GM08714 (cell line): ENCODE measurements at regions not wholly inside any gene's neighbourhood (a gene's known extent, or its start where the extent isn't known, plus 50 kb on each side); places are given as distances from the start of the nearest gene placed in this dataset.
"Not testable (repeated sequence)": the region's sequence is repeated elsewhere in the genome, so short reads cannot be mapped to it uniquely, and the experiment has no call there.

Experiments
- H3K4me3 ChIP-seq: fragments of 200-500 bp; sonication (Bioruptor generic); 2 replicates; pipeline ENCODE4 v1.5.1; 2014; ENCODE audit warnings: mild to moderate bottlenecking, low read length, inconsistent platforms
- ZNF274 ChIP-seq: IDR thresholded peaks from 2 replicates; pipeline ENCODE4 v1.6.1; 2012; ENCODE audit warnings: mild to moderate bottlenecking, low read depth, low read length

GRCh38 chr14:22202313-22202712, 386.7 kb downstream of the DAD1 start:
- H3K4me3 ChIP-seq, result no peak overlapping the region
- TF ChIP-seq ZNF274, result no peak

- no peak for TF ChIP-seq ZNF274
- no peak overlapping the region for H3K4me3 ChIP-seq
Observed at GRCh38 chr14:22200977-22201605, 387.9 kb downstream of the DAD1 start.

- H3K4me3 ChIP-seq, result not testable (repeated sequence)
Observed at GRCh38 chr14:22200131-22200530, 388.9 kb downstream of the DAD1 start.

- no peak for TF ChIP-seq ZNF274
- H3K4me3 ChIP-seq, result no peak overlapping the region
Observed at GRCh38 chr14:22194664-22195063, 394.4 kb downstream of the DAD1 start.

GRCh38 chr14:22190411-22191191, 398.4 kb downstream of the DAD1 start:
- H3K4me3 ChIP-seq, result no peak overlapping the region
- TF ChIP-seq ZNF274, result no peak

- no peak overlapping the region for H3K4me3 ChIP-seq
- no peak for TF ChIP-seq ZNF274
Observed at GRCh38 chr14:22189881-22190280, 399.1 kb downstream of the DAD1 start.

GRCh38 chr14:22188318-22188717, 400.7 kb downstream of the DAD1 start:
- no peak for TF ChIP-seq ZNF274
- H3K4me3 ChIP-seq, result no peak overlapping the region

GRCh38 chr14:22185789-22186188, 403.2 kb downstream of the DAD1 start:
- TF ChIP-seq ZNF274, result no peak
- H3K4me3 ChIP-seq, result no peak overlapping the region

- no peak for TF ChIP-seq ZNF274
- no peak overlapping the region for H3K4me3 ChIP-seq
Observed at GRCh38 chr14:22185191-22185590, 403.8 kb downstream of the DAD1 start.

GRCh38 chr14:22184830-22185168, 404.2 kb downstream of the DAD1 start:
- H3K4me3 ChIP-seq, result no peak overlapping the region
- no peak for TF ChIP-seq ZNF274

- no peak for TF ChIP-seq ZNF274
- H3K4me3 ChIP-seq, result no peak overlapping the region
Observed at GRCh38 chr14:22184157-22184829, 404.7 kb downstream of the DAD1 start.

- no peak for TF ChIP-seq ZNF274
Observed at GRCh38 chr14:22180045-22180444, 409.0 kb downstream of the DAD1 start.

GRCh38 chr14:22179190-22179589, 409.8 kb downstream of the DAD1 start:
- no peak for TF ChIP-seq ZNF274

More at GRCh38 chr14:22180045-22180444, 409.0 kb downstream of the DAD1 start:
- H3K4me3 ChIP-seq, result no peak overlapping the region

GRCh38 chr14:22178333-22178839, 410.6 kb downstream of the DAD1 start:
- no peak overlapping the region for H3K4me3 ChIP-seq
- no peak for TF ChIP-seq ZNF274

More at GRCh38 chr14:22179190-22179589, 409.8 kb downstream of the DAD1 start:
- H3K4me3 ChIP-seq, result no peak overlapping the region

GRCh38 chr14:22177870-22178269, 411.2 kb downstream of the DAD1 start:
- no peak for TF ChIP-seq ZNF274
- H3K4me3 ChIP-seq, result no peak overlapping the region
